ENCODE measurements at regions not wholly inside any gene's neighbourhood (a gene's known extent, or its start where the extent isn't known, plus 50 kb on each side); places are given as distances from the start of the nearest gene placed in this dataset.

DNA sequence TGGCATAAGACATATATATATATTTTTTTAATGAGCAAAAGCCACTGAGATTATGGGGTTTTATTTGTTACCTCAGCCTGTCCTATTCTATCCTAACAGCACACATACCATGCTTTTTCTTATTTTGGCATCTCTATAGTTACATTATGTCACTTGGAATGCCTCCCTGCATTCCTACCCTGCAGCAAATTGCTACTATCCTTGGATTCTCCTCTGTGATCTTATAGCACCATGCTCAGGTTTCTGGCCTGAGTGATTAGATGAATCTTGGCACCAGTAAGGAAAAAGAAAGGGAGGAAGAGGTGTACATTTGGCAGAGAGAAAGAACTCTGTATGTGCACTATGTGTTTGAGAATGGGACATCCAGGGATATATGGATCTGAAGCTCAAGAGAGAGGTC, 86.3 kb upstream of the PELI1 start:
- H3K9me3 ChIP-seq (ENCODE audit: control insufficient read depth, insufficient read depth, low read length) = no peaks in the 10 kb centered on the region
- POLR2A ChIA-PET = no interaction called here
- CTCF ChIA-PET = no interaction called here
- no peak overlapping the region for H3K27ac ChIP-seq (ENCODE audit: low read depth, low read length)
- H3K27me3 ChIP-seq (ENCODE audit: control insufficient read depth, insufficient read depth, low read length) = peaks cover 15% of the 10 kb centered on the region
- H3K4me3 ChIP-seq (ENCODE audit: low read depth, low read length) = no peak overlapping the region
- TF ChIP-seq, protein P1, sequence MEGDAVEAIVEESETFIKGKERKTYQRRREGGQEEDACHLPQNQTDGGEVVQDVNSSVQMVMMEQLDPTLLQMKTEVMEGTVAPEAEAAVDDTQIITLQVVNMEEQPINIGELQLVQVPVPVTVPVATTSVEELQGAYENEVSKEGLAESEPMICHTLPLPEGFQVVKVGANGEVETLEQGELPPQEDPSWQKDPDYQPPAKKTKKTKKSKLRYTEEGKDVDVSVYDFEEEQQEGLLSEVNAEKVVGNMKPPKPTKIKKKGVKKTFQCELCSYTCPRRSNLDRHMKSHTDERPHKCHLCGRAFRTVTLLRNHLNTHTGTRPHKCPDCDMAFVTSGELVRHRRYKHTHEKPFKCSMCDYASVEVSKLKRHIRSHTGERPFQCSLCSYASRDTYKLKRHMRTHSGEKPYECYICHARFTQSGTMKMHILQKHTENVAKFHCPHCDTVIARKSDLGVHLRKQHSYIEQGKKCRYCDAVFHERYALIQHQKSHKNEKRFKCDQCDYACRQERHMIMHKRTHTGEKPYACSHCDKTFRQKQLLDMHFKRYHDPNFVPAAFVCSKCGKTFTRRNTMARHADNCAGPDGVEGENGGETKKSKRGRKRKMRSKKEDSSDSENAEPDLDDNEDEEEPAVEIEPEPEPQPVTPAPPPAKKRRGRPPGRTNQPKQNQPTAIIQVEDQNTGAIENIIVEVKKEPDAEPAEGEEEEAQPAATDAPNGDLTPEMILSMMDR (IDR thresholded peaks at IDR 0.05; ENCODE audit: low read depth, low read length) = no peak
- DNase-seq (ENCODE audit: low read depth, low spot score) = no peak

DNA sequence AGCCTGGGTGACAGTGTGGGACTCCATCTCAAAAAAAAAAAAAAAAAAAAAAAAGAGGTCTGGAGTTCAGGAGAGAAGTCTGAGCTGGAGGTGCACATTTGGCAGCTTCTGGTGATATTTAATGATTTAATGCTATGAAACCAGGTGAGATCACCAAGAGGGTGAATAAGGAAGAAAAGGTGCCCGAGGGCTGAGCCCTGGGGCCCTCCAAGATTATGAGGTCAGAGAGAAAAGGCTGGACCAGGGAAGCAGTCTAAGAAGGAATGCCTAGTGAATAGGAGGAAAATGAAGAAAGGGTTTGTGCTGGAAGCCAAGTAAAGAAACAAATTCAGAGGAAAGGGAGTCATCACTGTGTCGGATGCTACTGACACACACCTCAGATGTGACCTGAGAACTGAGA, 88.0 kb upstream of the PELI1 start:
- Histone ChIP-seq H3K4me3 (ENCODE audit: low read depth, low read length) (no peak overlapping the region), H3K9me3 (ENCODE audit: control insufficient read depth, insufficient read depth, low read length) (no peaks in the 10 kb centered on the region), H3K27me3 (ENCODE audit: control insufficient read depth, insufficient read depth, low read length) (peaks cover 13% of the 10 kb centered on the region), H3K27ac (ENCODE audit: low read depth, low read length) (no peak overlapping the region)
- CTCF ChIA-PET = no interaction called here
- TF ChIP-seq, protein P1 (IDR thresholded peaks at IDR 0.05; ENCODE audit: low read depth, low read length) = no peak
- POLR2A ChIA-PET = no interaction called here
- no peak for DNase-seq (ENCODE audit: low read depth, low spot score)

DNA sequence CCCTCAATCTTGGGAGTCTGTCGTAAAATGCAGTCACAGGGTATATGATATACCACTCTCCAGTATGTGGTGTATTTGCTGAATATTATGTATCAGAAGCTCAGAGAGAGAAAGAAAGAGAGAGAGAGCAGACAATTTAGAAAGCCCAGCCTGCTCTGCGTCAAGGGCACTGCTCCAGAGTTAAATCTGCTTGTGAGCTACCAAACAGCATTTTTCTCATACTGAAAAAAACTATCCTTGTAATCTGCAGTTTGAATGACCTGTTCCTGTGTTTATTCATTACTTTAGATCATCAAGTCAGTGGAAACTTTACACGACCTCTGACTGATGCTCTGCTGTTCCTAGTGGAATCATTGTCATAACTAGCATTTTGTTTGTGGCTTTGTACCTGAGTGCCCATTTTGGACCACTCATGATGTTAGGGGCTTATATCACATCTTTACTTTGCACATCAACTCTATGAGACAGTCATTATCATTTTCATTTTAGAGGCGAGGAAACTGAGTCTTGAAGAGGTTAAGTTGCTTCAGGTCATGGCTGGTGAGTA, 89.2 kb upstream of the PELI1 start:
- CTCF ChIA-PET = no interaction called here
- TF ChIP-seq, protein P1 (IDR thresholded peaks at IDR 0.05; ENCODE audit: low read depth, low read length) = no peak
- POLR2A ChIA-PET = no interaction called here

DNA sequence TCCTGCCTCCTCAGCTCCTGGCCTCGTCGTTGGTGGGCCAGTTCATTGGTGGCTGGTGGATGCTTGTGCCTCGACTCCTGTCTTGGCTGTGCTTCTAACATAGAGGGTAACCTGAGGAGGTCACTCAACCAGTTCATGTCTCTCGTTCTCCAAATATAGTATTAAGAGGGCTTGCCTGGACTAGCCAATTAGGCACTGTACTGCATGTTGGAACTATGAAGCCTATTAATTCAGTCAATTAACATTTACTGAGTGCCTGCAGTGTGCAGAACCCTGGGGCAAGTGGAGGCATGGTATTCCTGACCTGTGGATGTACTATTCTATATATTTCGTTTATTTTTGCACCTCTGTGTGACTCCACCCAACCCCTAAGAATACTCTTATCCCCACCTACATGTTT, 89.9 kb upstream of the PELI1 start:
- DNase-seq (ENCODE audit: low read depth, low spot score) = no peak
- H3K27ac ChIP-seq (ENCODE audit: low read depth, low read length) = no peak overlapping the region
- H3K9me3 ChIP-seq (ENCODE audit: control insufficient read depth, insufficient read depth, low read length) = no peaks in the 10 kb centered on the region
- H3K27me3 ChIP-seq (ENCODE audit: control insufficient read depth, insufficient read depth, low read length) = peaks cover 17% of the 10 kb centered on the region
- CTCF ChIA-PET = no interaction called here
- no peak overlapping the region for H3K4me3 ChIP-seq (ENCODE audit: low read depth, low read length)
- TF ChIP-seq, protein P1 (IDR thresholded peaks at IDR 0.05; ENCODE audit: low read depth, low read length) = no peak
- POLR2A ChIA-PET = no interaction called here

More for the DNA sequence above, 89.2 kb upstream of the PELI1 start:
- Histone ChIP-seq H3K27ac (ENCODE audit: low read depth, low read length) (no peak overlapping the region), H3K4me3 (ENCODE audit: low read depth, low read length) (no peak overlapping the region), H3K9me3 (ENCODE audit: control insufficient read depth, insufficient read depth, low read length) (no peaks in the 10 kb centered on the region), H3K27me3 (ENCODE audit: control insufficient read depth, insufficient read depth, low read length) (peaks cover 13% of the 10 kb centered on the region)
- no peak for DNase-seq (ENCODE audit: low read depth, low spot score)

DNA sequence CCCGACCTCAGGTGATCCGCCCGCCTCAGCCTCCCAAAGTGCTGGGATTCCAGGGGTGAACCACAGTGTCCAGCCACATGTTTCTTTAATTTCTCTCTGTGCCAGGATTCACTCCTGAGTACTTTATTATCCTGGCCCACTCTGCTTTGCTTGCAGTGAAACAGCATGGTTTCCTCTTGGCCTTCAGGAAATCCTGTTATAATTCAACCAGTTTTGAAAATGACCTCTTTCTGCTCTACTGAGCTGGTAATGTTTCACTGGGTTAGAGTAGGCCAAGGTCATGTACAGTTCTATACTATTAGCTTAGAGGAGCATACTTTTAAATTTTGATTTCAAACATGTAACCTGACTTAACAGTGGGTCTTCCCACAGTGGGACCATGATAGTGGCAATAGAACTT, 90.6 kb upstream of the PELI1 start:
- TF ChIP-seq, protein P1 (IDR thresholded peaks at IDR 0.05; ENCODE audit: low read depth, low read length) = no peak
- H3K27me3 ChIP-seq (ENCODE audit: control insufficient read depth, insufficient read depth, low read length) = peaks cover 15% of the 10 kb centered on the region
- H3K9me3 ChIP-seq (ENCODE audit: control insufficient read depth, insufficient read depth, low read length) = no peaks in the 10 kb centered on the region
- CTCF ChIA-PET = no interaction called here
- H3K4me3 ChIP-seq (ENCODE audit: low read depth, low read length) = no peak overlapping the region
- no peak for DNase-seq (ENCODE audit: low read depth, low spot score)
- POLR2A ChIA-PET = no interaction called here
- no peak overlapping the region for H3K27ac ChIP-seq (ENCODE audit: low read depth, low read length)

Measured in AG04450 (cell line).